ENCODE measurements at regions not wholly inside any gene's neighbourhood (a gene's known extent, or its start where the extent isn't known, plus 50 kb on each side); places are given as distances from the start of the nearest gene placed in this dataset.
"Not testable (repeated sequence)": the region's sequence is repeated elsewhere in the genome, so short reads cannot be mapped to it uniquely, and the experiment has no call there.

- not testable (repeated sequence) for TF ChIP-seq CTCF (IDR thresholded peaks at IDR 0.05; ENCODE audit: extremely low read depth in 1 of 2, insufficient read depth in 1 of 2, low read depth in 1 of 2, low read length in 2 of 2); POLR2A (IDR thresholded peaks at IDR 0.05; ENCODE audit: low read depth, low read length); EZH2 (IDR thresholded peaks at IDR 0.05; ENCODE audit: borderline replicate concordance, low read depth, low read length, severe bottlenecking); POLR2AphosphoS5 (IDR thresholded peaks at IDR 0.05; ENCODE audit: insufficient read depth, low read depth, low read length); MAX (IDR thresholded peaks at IDR 0.05; ENCODE audit: insufficient read depth, insufficient read length); MYC (IDR thresholded peaks at IDR 0.05; ENCODE audit: low read depth, low read length); GATA2 (IDR thresholded peaks at IDR 0.05; ENCODE audit: insufficient read depth, insufficient read length, low read depth, low read length)
These were observed 976.2 kb upstream of the TMEFF2 start for GRCh38 chr2:193170981-193171380.

Measured in endothelial cell of umbilical vein (primary cell).